ENCODE measurements at regions not wholly inside any gene's neighbourhood (a gene's known extent, or its start where the extent isn't known, plus 50 kb on each side); places are given as distances from the start of the nearest gene placed in this dataset.

DNA sequence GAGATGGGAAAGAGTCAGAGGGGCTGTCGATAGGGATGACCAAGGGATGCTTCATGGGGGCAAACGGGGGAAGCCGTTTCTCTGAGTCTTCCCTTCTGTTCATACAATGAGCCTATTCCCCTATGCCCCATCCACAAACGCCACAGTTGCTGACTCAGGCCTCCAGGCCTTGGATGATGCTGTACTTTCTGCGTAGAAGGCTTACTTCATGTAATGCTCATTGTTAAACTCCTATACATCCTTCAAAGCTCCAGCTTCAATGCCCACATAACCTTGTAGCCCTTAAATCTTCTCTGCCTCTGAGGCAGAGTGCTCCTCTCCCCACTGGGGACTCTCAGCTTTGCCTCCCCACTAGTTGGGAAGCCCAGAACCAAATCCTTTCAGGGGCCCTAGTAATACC is 120.3 kb downstream of the PTPRS start:
- H3K9me3 ChIP-seq, result no peaks in the 10 kb centered on the region
- DNase-seq, result no peak
- no peaks in the 10 kb centered on the region for H3K27me3 ChIP-seq
- peaks cover 72 to 96% (median 80%) of the 10 kb centered on the region in 3 donors for H3K36me3 ChIP-seq
- H3K4me3 ChIP-seq, result no peak overlapping the region
- intact Hi-C loops (cut with DNase I; ENCODE audit: low total_unique reads), result no loop called here
- TF ChIP-seq, protein P1, sequence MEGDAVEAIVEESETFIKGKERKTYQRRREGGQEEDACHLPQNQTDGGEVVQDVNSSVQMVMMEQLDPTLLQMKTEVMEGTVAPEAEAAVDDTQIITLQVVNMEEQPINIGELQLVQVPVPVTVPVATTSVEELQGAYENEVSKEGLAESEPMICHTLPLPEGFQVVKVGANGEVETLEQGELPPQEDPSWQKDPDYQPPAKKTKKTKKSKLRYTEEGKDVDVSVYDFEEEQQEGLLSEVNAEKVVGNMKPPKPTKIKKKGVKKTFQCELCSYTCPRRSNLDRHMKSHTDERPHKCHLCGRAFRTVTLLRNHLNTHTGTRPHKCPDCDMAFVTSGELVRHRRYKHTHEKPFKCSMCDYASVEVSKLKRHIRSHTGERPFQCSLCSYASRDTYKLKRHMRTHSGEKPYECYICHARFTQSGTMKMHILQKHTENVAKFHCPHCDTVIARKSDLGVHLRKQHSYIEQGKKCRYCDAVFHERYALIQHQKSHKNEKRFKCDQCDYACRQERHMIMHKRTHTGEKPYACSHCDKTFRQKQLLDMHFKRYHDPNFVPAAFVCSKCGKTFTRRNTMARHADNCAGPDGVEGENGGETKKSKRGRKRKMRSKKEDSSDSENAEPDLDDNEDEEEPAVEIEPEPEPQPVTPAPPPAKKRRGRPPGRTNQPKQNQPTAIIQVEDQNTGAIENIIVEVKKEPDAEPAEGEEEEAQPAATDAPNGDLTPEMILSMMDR (IDR thresholded peaks at IDR 0.05), result no peak
- no peak overlapping the region for H3K27ac ChIP-seq
- H3K4me1 ChIP-seq, result no peaks in the 10 kb centered on the region

DNA sequence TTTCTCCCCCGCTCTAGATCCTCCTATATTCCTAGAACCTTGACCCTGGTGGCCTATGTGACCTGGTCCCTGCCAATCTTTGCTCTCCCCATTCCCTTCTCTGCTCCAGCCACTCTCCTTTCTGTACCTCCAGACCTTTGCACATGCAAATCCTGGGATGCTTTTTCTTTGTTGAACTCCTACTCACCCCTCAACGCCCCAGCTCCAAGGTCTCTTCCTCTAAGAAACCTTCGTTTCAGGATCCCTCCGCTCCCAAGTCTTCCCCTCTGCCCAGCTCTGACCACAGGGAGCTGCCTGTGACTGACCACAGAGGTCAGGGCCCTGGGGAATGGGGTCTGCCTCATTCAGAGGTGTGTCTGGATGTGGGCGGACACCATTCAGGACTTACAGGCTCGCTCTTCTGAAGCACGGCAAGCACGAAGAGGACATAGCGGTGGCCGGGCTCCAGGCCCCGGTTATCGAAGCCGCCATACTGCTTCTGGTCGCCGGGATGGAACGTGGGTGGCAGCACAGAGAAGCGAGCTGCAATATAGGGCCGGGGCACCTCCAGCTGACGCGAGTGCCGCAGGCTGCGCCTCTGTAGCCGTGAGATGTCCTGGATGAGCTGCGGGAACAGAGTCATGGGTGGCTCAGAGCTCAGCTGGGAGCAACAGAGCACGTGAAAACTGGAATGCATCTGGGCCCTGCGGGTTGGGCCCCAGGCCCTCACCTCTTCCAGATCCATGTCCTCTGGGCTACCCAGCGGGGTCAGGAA is 120.9 kb downstream of the PTPRS start:
- H3K9me3 ChIP-seq, result no peaks in the 10 kb centered on the region
- intact Hi-C loops (cut with DNase I; ENCODE audit: low total_unique reads), result no loop called here
- no peak overlapping the region for H3K4me3 ChIP-seq
- no peaks in the 10 kb centered on the region for H3K4me1 ChIP-seq
- no peak overlapping the region for H3K27ac ChIP-seq
- no peaks in the 10 kb centered on the region for H3K27me3 ChIP-seq
- DNase-seq, result no peak
- H3K36me3 ChIP-seq, result peaks cover 78 to 96% (median 86%) of the 10 kb centered on the region in 3 donors
- TF ChIP-seq, protein P1 (IDR thresholded peaks at IDR 0.05), result no peak

DNA sequence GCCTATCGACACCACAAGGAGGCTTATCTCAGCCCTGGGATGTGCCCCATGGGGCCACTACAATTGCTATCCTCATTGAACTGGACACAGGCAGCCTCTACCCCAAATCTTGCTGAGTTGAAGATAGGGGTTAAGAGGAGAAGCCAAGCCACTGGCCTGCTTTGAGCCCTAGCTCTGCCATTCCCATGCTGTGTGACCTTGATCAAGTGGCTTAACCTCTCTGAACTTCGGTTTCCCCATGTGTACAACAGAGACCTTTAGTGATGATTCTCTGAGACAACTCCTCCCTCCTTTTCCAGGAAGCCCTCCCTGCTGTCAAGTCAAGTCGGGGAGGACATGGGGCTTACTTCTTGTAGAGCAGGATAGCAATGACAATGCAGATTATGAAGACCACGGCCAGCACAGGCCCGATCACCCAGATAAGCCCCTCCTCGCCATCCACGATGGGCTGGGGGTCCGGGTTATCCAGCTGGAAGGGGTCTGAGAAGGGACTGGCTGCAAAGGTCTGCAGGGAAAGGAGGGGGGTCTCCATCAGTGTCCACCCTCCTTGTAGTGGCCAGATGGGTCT is 121.6 kb downstream of the PTPRS start:
- TF ChIP-seq, protein P1 (IDR thresholded peaks at IDR 0.05), result no peak
- Histone ChIP-seq H3K27ac (no peak overlapping the region), H3K36me3 (peaks cover 85 to 97% (median 93%) of the 10 kb centered on the region in 3 donors), H3K4me3 (no peak overlapping the region), H3K4me1 (no peaks in the 10 kb centered on the region), H3K9me3 (no peaks in the 10 kb centered on the region), H3K27me3 (no peaks in the 10 kb centered on the region)
- DNase-seq, result no peak
- intact Hi-C loops (cut with DNase I; ENCODE audit: low total_unique reads), result no loop called here

DNA sequence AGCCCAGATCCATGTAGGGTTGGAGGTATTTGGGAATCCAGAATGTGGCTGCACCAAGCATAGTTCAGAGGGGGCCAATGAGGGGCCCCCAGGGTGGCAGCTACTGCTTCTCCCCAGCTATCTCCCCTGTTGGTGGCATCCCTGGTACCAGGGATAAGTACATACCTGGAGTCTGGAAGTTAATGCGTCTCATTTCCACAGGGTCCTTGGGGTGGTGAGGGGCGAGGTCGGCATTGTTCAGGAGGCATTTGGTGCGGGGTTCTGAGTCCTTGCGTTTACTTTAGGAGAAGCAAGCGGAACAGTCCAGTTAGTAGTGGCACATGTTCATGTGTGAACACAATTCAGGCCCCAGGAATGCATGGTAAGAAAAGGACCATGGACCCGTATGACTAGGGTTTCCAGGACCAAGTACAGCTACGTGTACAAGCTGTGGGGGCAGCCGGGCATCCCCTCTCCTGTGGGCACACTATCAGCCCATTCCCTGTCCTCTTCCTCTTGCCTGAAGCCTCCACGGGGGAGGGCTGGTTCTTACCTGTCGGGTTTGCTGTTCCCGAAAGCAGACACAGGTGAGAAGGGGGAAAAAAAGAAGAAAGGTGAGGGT is 122.3 kb downstream of the PTPRS start:
- TF ChIP-seq, protein P1 (IDR thresholded peaks at IDR 0.05), result no peak
- Histone ChIP-seq H3K9me3 (no peaks in the 10 kb centered on the region), H3K4me3 (no peak overlapping the region), H3K36me3 (peaks cover 92 to 100% (median 100%) of the 10 kb centered on the region in 3 donors), H3K27ac (no peak overlapping the region), H3K27me3 (no peaks in the 10 kb centered on the region), H3K4me1 (no peaks in the 10 kb centered on the region)
- no peak for DNase-seq
- intact Hi-C loops (cut with DNase I; ENCODE audit: low total_unique reads), result no loop called here

DNA sequence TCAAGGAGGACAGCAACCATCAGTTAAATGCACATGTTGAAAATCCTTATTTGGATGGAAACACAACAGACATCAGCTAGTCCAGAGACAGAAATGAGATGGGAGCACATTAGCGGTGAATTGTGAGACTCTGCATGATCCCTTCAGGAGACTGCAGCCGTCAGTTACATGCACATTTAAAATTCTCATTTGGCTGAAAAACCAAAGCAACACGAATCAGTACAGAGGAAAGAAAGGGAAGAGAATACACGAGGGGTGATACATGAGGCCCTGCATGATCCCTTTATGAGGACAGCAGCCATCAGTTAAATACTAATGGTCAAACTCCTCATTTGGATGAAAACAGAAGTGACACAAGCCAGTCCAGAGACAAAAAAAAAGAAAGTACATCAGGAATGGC is 123.4 kb downstream of the PTPRS start:
- H3K27ac ChIP-seq, result no peak overlapping the region
- TF ChIP-seq, protein P1 (IDR thresholded peaks at IDR 0.05), result no peak
- no peaks in the 10 kb centered on the region for H3K9me3 ChIP-seq
- intact Hi-C loops (cut with DNase I; ENCODE audit: low total_unique reads), result no loop called here
- H3K36me3 ChIP-seq, result peaks cover 90 to 100% (median 100%) of the 10 kb centered on the region in 3 donors
- no peak overlapping the region for H3K4me3 ChIP-seq
- no peaks in the 10 kb centered on the region for H3K27me3 ChIP-seq
- no peaks in the 10 kb centered on the region for H3K4me1 ChIP-seq
- DNase-seq, result no peak
